K562 (cell line): ENCODE measurements at regions not wholly inside any gene's neighbourhood (a gene's known extent, or its start where the extent isn't known, plus 50 kb on each side); places are given as distances from the start of the nearest gene placed in this dataset.

Source experiments
- PREB ChIP-seq: sonication (generic); formaldehyde crosslinking; IDR thresholded peaks from 2 replicates; pipeline ENCODE4 v1.8.1; 2023; ENCODE audit warnings: mild to moderate bottlenecking, missing genetic modification reagents
- ZKSCAN1 ChIP-seq: fragments of 150-350 bp; IDR thresholded peaks from 2 replicates; pipeline ENCODE4 v1.6.1; 2016; ENCODE audit warnings: low read depth, low read length

- no peak for TF ChIP-seq ZKSCAN1
- no peak for TF ChIP-seq PREB
These were observed 305.0 kb upstream of the ZNF32 start for GRCh38 chr10:43953672-43954071.
